Endothelial cell (in vitro differentiated cells): ENCODE measurements at regions not wholly inside any gene's neighbourhood (a gene's known extent, or its start where the extent isn't known, plus 50 kb on each side); places are given as distances from the start of the nearest gene placed in this dataset.
A peak's percentile ranks its signal among the peaks of the same experiment; 100 is the strongest.

ENCODE experiments used
- DNase-seq: peaks from one replicate; pipeline ENCODE4 v3.0.0; 2021; ENCODE audit warnings: low spot score
- H3K27ac Mint-ChIP-seq: one replicate; pipeline ENCODE4 v1.8.0; 2021; ENCODE audit warnings: mixed read lengths, inconsistent platforms; ENCODE audit not compliant: unreplicated experiment
- H3K27me3 Mint-ChIP-seq: one replicate; pipeline ENCODE4 v1.8.0; 2021; ENCODE audit warnings: mild to moderate bottlenecking, moderate library complexity, mixed read lengths, inconsistent platforms; ENCODE audit not compliant: unreplicated experiment
- H3K36me3 Mint-ChIP-seq: one replicate; pipeline ENCODE4 v1.8.0; 2021; ENCODE audit warnings: mild to moderate bottlenecking, low read depth, mixed read lengths, inconsistent platforms; ENCODE audit not compliant: unreplicated experiment
- H3K4me1 Mint-ChIP-seq: one replicate; pipeline ENCODE4 v1.8.0; 2021; ENCODE audit warnings: mild to moderate bottlenecking, mixed read lengths, inconsistent platforms; ENCODE audit not compliant: unreplicated experiment
- H3K4me3 Mint-ChIP-seq: one replicate; pipeline ENCODE4 v1.8.0; 2021; ENCODE audit warnings: mild to moderate bottlenecking, mixed read lengths, inconsistent platforms; ENCODE audit not compliant: unreplicated experiment
- H3K9me3 Mint-ChIP-seq: one replicate; pipeline ENCODE4 v1.8.0; 2021; ENCODE audit warnings: mixed read lengths, inconsistent platforms; ENCODE audit not compliant: unreplicated experiment
- CTCF ChIP-seq: fragments of 200-600 bp; sonication (generic); IDR thresholded peaks from one replicate; pipeline ENCODE4 v1.5.0; 2021; ENCODE audit warnings: antibody characterized with exemption; ENCODE audit not compliant: unreplicated experiment

- no peak for DNase-seq
- H3K27ac Mint-ChIP-seq = no peak overlapping the region
- no peak for TF ChIP-seq CTCF
- no peaks in the 10 kb centered on the region for H3K36me3 Mint-ChIP-seq
- H3K27me3 Mint-ChIP-seq = no peaks in the 10 kb centered on the region
- no peak overlapping the region for H3K4me3 Mint-ChIP-seq
- peaks cover 3% of the 10 kb centered on the region for H3K4me1 Mint-ChIP-seq
- no peaks in the 10 kb centered on the region for H3K9me3 Mint-ChIP-seq
Observed at GRCh38 chr3:23711916-23712494, 93.8 kb upstream of the UBE2E1 start.

GRCh38 chr3:23712656-23713559 is 92.8 kb upstream of the UBE2E1 start:
- Mint-ChIP-seq H3K9me3 (no peaks in the 10 kb centered on the region), H3K27me3 (no peaks in the 10 kb centered on the region), H3K27ac (no peak overlapping the region), H3K4me1 (peaks cover 3% of the 10 kb centered on the region), H3K36me3 (no peaks in the 10 kb centered on the region), H3K4me3 (no peak overlapping the region)
- peak; percentile 12 for DNase-seq
- no peak for TF ChIP-seq CTCF

GRCh38 chr3:23713641-23714040 is 92.1 kb upstream of the UBE2E1 start:
- H3K27ac Mint-ChIP-seq = no peak overlapping the region
- no peaks in the 10 kb centered on the region for H3K36me3 Mint-ChIP-seq
- TF ChIP-seq CTCF = no peak
- H3K4me3 Mint-ChIP-seq = no peak overlapping the region
- no peaks in the 10 kb centered on the region for H3K27me3 Mint-ChIP-seq
- H3K4me1 Mint-ChIP-seq = peaks cover 3% of the 10 kb centered on the region
- no peaks in the 10 kb centered on the region for H3K9me3 Mint-ChIP-seq
- no peak for DNase-seq

GRCh38 chr3:23720059-23720458 is 85.7 kb upstream of the UBE2E1 start:
- Mint-ChIP-seq H3K27me3 (no peaks in the 10 kb centered on the region), H3K4me1 (no peaks in the 10 kb centered on the region), H3K36me3 (no peaks in the 10 kb centered on the region), H3K27ac (no peak overlapping the region), H3K9me3 (no peaks in the 10 kb centered on the region), H3K4me3 (no peak overlapping the region)
- no peak for TF ChIP-seq CTCF
- DNase-seq = no peak

- Mint-ChIP-seq H3K36me3 (no peaks in the 10 kb centered on the region), H3K9me3 (no peaks in the 10 kb centered on the region), H3K27me3 (no peaks in the 10 kb centered on the region), H3K27ac (no peak overlapping the region), H3K4me3 (no peak overlapping the region), H3K4me1 (no peaks in the 10 kb centered on the region)
- no peak for DNase-seq
- TF ChIP-seq CTCF = no peak
Observed at GRCh38 chr3:23720885-23721284, 84.9 kb upstream of the UBE2E1 start.
